C4-2B (cell line): ENCODE measurements at regions not wholly inside any gene's neighbourhood (a gene's known extent, or its start where the extent isn't known, plus 50 kb on each side); places are given as distances from the start of the nearest gene placed in this dataset.

Source experiments
- ZFX ChIP-seq: fragments of 450-650 bp; IDR thresholded peaks from 2 replicates; pipeline ENCODE4 v1.6.1; 2017
- TF ChIP-seq, protein P1 (sequence below): fragments of 450-650 bp; conservative IDR thresholded peaks from 2 replicates; pipeline ENCODE4 v1.5.1; 2017; ENCODE audit warnings: mild to moderate bottlenecking

DNA sequence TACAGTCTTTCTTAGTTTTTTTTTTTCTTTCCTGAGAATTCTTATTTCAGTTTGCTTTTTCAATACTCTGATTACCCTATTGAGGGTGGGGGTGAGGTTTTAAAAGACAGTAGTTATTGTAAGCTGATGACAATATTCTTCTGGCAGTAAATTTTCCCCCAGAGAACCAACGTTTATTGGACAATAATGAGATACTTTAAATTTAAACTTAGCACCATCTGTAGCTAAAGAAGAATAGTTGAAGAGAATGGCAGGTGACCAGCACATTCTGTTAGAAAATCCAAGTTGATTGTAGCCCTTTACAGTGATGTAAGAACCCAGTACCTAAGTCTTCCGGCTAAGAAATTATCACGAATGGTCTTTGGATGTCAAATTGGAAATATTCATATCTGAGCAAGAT, 364.6 kb upstream of the LYPLAL1 start:
- TF ChIP-seq, protein P1, sequence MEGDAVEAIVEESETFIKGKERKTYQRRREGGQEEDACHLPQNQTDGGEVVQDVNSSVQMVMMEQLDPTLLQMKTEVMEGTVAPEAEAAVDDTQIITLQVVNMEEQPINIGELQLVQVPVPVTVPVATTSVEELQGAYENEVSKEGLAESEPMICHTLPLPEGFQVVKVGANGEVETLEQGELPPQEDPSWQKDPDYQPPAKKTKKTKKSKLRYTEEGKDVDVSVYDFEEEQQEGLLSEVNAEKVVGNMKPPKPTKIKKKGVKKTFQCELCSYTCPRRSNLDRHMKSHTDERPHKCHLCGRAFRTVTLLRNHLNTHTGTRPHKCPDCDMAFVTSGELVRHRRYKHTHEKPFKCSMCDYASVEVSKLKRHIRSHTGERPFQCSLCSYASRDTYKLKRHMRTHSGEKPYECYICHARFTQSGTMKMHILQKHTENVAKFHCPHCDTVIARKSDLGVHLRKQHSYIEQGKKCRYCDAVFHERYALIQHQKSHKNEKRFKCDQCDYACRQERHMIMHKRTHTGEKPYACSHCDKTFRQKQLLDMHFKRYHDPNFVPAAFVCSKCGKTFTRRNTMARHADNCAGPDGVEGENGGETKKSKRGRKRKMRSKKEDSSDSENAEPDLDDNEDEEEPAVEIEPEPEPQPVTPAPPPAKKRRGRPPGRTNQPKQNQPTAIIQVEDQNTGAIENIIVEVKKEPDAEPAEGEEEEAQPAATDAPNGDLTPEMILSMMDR = no peak
- no peak for TF ChIP-seq ZFX
